Inferior parietal cortex (tissue), 1 donor: ENCODE measurements at regions not wholly inside any gene's neighbourhood (a gene's known extent, or its start where the extent isn't known, plus 50 kb on each side); places are given as distances from the start of the nearest gene placed in this dataset.

Experiments
- DNase-seq: peaks from one replicate; pipeline ENCODE4 v3.0.0-alpha.2; 2016; ENCODE audit errors: extremely low spot score

- DNase-seq = no peak
Observed at GRCh38 chr14:71361874-71362273, 454.6 kb downstream of the PCNX1 start.

GRCh38 chr14:71362282-71362681, 455.0 kb downstream of the PCNX1 start:
- DNase-seq = peak; percentile 55

GRCh38 chr14:71362920-71363584, 455.8 kb downstream of the PCNX1 start:
- DNase-seq = no peak

GRCh38 chr14:71363946-71364925, 457.0 kb downstream of the PCNX1 start:
- no peak for DNase-seq

- DNase-seq = no peak
Observed at GRCh38 chr14:71365361-71365760, 458.1 kb downstream of the PCNX1 start.

GRCh38 chr14:71366861-71367260, 459.6 kb downstream of the PCNX1 start:
- no peak for DNase-seq

- no peak for DNase-seq
Observed at GRCh38 chr14:71371711-71372396, 464.6 kb downstream of the PCNX1 start.

- DNase-seq = peak; percentile 57
Observed at GRCh38 chr14:71372411-71372838, 465.2 kb downstream of the PCNX1 start.

- no peak for DNase-seq
Observed at GRCh38 chr14:71373773-71374172, 466.5 kb downstream of the PCNX1 start.

- no peak for DNase-seq
Observed at GRCh38 chr14:71374989-71375388, 467.7 kb downstream of the PCNX1 start.

GRCh38 chr14:71377099-71377498, 469.8 kb downstream of the PCNX1 start:
- DNase-seq = no peak

- no peak for DNase-seq
Observed at GRCh38 chr14:71380271-71380670, 473.0 kb downstream of the PCNX1 start.

GRCh38 chr14:71381814-71382213, 474.6 kb downstream of the PCNX1 start:
- no peak for DNase-seq

GRCh38 chr14:71382315-71382714, 475.1 kb downstream of the PCNX1 start:
- DNase-seq = no peak

- no peak for DNase-seq
Observed at GRCh38 chr14:71383510-71383909, 476.3 kb downstream of the PCNX1 start.

GRCh38 chr14:71384007-71384845, 477.0 kb downstream of the PCNX1 start:
- no peak for DNase-seq

- no peak for DNase-seq
Observed at GRCh38 chr14:71387753-71388152, 480.5 kb downstream of the PCNX1 start.

- no peak for DNase-seq
Observed at GRCh38 chr14:71388336-71388735, 481.1 kb downstream of the PCNX1 start.

- no peak for DNase-seq
Observed at GRCh38 chr14:71388862-71389261, 481.6 kb downstream of the PCNX1 start.

- DNase-seq = no peak
Observed at GRCh38 chr14:71394386-71394785, 487.1 kb downstream of the PCNX1 start.

GRCh38 chr14:71395151-71395604, 487.9 kb downstream of the PCNX1 start:
- no peak for DNase-seq
